NAMALWA (cell line): ENCODE measurements at regions not wholly inside any gene's neighbourhood (a gene's known extent, or its start where the extent isn't known, plus 50 kb on each side); places are given as distances from the start of the nearest gene placed in this dataset.
"Not testable (repeated sequence)": the region's sequence is repeated elsewhere in the genome, so short reads cannot be mapped to it uniquely, and the experiment has no call there.

Experiments used
- DNase-seq: peaks from one replicate; pipeline ENCODE4 v3.0.0-alpha.2; 2015; ENCODE audit warnings: low spot score

DNA sequence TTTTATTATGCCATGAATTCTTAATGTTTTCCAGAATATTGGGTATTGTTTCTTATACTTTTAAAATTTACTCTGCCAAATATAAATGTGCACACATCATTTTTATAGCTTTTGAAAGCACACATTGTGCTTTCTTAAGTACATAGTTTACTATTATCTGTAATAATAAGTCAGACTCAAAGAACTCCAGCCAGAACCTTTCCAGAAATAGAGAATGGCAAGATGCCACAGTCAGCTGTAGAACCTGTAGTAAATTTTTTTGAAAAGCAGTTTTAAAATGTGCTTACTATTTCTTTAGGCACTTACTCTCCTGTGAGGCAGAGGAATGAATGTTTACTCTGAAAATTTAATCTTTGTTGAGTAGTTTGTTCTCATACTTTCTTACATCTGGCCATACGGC lies 1287.1 kb downstream of the PCDH9 start:
- no peak for DNase-seq

DNA sequence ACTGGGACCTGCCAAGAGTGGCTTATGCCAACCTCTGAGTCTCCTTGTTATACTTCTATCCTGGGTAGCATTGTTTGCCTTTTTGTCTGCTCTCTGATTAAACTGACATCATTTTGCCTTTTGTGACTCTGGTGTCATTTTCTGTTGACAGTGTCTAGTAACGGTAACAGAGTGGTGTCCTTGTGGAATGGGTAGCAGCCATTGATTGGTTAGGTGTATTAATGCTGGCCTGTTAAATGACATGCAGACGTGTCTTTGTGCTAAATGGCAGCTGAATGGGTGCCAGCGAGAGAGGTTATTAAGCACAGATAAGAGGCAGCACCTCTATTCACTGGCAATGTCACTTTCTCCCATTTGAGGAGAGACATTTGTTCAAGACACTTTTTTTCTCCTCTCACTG lies 1289.4 kb downstream of the PCDH9 start:
- DNase-seq: no peak

DNA sequence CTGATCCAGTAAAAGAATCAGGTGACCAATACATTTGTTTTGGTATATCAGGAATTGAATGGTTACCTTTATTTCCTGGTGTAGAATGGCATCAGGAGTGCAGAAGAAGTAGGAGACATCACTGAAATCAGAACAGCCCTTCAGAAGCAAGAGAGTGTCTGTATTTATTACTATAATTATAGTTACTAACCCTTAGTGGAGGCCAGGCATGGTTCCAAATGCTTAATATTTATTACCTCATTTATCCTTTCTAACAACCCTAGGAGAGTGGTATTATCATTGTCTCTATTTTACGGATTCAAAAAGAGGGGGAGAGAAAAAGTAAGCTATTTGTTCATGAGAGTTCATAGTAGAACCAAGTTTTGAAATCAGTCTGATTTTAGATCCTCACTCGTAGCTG lies 1292.9 kb downstream of the PCDH9 start:
- no peak for DNase-seq

DNA sequence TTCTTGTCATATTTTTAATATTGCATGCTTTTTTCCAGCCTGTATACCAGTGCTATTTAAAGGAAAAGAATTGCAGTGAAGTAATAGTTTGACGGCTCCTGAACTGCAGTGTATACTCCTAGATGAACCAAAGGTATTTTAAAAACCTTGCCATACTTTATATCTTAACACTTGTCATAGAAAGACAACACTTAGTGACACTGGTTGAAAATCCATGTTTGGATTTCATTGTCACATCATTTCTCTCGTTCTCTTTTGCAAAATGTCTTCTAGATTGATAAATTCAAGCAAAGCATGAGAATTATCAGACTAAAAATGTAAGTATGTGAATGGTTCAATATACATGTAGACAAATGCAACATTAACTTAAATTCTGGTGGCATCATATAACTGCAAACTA lies 1293.9 kb downstream of the PCDH9 start:
- DNase-seq: no peak

DNA sequence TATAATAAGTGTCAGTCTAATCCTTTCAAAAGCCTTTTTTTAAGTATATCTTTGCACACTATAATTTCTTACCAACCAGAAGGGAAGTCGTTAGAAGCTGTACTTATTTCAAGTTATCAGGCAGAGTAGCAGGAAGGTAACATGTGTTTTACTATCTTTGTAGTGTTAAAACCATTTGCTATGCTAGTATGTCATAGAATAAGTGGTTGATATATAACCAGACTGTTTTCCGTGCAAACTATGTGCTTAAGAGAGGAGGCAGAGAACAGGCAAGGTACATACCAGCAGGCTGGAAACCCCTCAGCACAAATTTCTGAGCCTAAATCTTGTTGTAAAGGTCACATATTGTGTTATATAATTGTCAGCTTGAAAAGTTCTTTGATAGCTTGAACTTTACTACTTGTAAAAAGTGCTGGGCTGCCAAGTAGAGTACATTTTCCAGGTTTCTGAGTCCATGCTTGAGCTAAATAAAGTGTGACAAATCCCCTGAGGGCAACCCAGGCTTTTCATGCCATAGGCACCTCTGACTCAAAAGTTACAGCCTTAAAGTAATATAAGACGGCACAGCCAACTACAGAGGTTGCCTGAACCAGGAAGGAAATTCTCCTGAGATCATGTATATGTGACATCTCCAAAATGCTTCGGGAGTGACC lies 1297.4 kb downstream of the PCDH9 start:
- DNase-seq: no peak

DNA sequence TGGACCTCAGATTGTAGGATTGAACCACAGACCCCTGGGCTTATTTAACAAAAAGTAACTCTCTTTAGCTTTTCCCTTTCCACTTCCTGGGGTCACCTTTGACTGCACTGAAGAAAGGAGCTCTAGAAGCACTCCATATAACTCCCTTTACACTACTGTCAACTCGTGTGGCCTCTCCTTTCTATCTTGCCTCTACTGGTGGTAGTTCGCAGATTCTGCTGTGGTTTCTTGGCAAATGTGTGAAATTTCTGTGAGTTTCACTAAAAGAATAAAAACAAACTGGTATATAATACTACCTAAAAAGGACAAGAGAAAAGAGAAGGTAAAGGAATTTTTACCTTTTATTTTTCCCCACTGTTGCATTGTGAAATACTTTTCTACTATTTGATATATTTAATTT lies 1298.1 kb downstream of the PCDH9 start:
- no peak for DNase-seq

DNA sequence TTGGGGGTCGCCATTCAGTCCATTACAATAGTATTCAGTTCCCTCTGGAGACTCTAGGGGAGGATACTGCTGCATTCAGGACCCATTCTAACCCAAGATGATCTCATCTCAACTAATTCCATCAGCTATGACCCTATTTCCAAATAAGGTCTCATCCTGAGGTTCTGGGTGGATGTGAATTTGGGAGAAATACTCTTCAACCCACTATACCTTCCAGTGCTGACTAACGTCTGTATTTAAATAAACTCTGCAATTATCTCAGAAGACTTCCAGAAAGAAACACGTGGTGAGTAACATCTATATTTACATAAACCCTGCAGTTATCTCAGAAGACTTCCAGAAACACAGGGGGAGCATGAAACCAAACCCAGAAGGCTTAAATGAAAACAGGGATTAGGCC lies 1300.7 kb downstream of the PCDH9 start:
- DNase-seq: no peak

DNA sequence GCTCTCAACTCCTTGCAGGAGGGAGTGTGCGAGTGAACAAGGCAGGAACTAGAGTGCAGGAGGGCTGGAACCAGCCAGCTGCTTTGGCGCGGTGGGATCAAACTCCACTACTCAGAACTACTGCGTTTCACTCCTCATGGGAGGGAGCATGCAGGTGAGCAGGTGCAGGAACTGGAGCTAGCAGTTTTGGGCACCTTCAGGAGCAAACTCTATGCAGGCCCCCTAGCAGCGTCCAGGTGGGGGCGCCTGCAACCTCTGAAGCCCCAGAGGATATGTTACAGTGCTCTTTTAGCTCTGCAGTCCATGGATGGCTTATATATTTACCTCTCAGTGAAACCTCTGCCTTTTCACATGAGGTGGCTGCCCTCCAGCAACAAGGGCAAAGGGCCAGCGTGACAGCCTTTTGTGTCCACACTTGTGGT lies 1303.4 kb downstream of the PCDH9 start:
- peak; percentile 49 for DNase-seq

DNA sequence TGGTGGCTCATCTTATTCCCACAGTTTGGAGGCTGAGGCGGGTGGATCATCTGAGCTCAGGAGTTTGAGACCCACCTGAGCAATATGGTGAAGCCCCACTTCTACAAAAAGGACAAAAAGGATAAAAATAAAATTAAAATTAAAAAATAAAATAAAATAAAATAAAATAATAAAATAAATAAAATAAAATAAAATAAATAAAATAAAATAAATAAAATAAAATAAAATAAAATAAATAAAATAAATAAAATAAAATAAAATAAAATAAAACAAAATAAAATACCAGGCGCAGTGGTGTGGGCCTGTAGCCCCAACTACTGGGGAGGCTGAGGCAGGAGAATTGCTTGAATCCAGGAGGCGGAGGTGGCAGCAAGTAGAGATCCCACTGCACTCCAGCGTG lies 1307.3 kb downstream of the PCDH9 start:
- DNase-seq: not testable (repeated sequence)

DNA sequence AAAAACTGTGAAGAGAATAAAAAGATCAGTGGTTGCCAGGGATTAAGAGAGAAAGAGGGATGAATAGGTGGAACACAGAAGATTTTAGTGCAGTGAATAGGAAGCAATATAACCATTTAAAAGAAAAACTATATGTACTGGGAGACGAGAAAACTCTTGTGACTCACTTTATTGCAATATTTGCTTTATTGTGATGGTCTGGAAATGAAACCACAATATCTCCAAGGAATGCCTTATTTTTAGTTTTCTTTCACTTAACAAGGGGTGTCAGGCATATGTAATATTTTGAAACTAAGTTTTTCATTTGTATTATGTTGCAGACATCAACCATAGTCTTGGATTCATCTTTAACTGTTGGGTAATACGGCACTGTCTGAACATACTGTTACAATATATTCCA lies 1308.2 kb downstream of the PCDH9 start:
- DNase-seq: no peak

DNA sequence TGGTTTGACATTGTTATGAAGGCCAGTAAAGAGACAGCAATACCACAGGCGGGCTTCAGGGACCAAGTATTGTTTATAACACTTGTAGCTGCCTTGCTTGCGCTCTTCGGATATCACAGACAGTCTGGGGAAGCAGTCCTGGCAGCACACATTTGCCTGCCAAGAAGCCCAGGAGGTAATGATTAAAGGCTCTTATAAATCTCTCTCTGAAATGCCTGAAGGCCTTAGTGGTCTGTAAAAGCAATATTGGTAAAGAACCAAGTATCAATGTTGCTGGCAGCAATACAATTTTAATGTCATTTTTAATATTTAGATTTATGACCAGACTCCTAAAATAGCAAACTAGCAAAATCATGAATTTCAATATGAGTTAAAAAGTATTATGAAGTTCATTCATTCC lies 1312.4 kb downstream of the PCDH9 start:
- no peak for DNase-seq

DNA sequence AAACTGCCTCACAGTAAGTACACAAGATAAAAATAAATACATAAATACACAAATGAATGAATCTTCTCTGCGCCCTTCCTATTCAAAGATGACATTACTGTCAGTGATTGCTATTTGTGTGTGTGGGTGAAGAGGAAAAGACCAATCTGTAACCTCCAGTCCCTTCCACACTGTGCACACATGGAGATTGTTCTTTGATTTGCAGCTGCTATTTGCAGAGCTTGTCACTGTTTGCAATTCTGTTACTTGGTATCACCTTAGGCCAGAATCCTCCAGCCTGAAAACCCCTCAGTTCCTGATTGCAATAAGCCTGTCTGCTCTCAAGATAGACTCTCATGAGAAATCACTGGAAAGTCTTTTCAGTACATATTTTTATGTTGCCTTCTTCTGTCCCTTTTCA lies 1314.9 kb downstream of the PCDH9 start:
- DNase-seq: no peak

DNA sequence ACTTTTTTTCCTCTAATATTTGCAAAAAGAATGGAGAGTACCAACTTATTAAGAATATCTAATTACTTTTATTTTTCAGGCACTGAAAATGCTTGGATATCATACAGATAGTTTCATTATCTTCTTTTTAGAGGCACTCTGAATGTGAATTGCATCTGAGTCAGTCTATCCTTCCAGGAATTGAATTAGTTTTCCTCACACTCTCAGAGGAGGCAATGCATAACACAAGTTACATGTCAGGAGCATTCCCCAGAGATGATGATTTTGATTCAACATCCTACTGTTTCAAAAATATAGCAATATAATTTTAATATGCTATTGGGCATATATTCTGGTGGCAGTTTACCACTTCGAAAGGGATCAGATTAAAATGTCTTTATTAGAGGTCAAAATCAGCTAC lies 1315.4 kb downstream of the PCDH9 start:
- no peak for DNase-seq

DNA sequence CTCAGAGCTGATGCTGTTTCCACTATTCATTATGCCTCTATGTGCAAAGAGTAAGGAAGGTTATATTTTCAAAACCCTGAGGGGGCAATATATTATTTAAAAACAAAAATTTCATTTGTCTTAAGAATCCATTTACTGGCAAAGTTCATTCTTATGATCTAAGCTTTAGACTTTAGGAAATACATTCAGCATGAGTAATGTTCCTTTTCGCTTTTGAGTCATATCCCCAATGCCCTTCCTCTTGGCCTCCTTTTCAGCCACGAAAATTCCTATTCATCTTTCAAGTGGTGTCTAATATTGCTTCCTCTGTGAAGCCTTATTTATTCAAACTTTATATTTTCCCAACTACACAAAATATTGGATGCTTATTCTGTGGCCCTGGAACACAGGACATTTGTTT lies 1317.0 kb downstream of the PCDH9 start:
- no peak for DNase-seq

DNA sequence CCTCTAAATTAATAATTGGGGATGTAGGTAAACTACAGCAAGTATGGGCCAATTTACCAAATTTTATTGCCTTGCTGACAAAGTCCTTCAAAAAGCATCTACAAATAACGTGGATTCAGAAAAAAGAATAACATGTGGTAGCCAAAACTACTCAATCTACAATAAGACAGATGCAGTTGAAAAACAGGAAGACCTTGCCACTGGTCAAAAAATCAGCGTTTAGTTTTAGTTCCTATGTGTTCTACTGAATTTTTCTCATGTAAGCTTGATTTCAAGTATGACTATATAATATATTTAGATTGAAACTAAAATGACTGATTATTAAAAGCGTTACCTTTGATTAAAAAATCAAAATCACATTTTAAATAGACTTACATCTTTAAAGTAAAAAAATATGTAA lies 1317.6 kb downstream of the PCDH9 start:
- no peak for DNase-seq

DNA sequence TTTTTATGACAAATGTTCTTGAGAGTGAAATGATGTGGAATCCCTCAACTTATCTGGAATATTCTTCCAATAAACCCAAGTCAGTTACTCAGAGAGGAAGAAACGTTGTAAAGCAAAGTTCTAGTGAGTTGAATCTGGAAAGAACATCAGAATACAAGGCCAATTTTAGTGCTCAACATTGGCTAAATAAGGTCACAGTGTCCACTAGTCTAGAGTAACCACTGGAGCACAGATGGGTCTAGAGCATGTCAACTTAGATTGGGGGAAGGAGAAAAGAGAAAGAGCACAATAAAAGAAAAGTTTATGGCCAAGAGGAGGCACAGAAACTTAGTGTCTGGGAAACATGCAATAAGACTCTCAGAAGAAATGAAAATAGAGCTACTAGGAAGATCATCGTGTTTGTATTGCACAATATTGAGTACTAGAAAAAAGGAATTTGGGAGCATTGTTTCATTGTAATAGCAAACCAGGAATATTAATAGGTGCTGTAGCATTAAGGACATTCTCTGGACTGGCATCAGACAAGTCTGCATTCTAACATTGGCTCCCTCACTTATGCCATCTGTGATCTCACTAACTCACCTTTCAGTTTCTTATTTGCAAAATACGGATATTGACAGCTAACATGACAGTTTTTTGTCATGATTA lies 1318.5 kb downstream of the PCDH9 start:
- no peak for DNase-seq

DNA sequence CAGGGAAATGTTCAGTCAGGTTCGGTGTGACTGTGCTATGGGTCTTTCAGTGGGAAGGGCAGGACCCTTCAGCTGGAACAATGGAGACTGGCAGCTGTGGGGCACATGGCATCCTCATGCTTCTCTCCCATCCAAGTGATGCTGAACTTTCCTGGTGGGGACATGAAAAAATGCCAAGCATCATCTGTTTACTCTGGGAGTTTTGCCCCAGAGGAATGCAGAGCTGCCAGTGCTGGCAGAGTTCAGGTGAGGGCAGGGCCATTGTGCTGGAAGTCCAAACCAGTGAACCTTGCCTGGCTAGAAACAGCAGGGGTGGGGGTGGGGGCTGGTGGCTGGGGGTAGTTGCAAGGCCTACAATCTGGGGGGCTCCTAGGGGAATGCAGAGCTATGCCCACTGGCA lies 1320.6 kb downstream of the PCDH9 start:
- DNase-seq: no peak

DNA sequence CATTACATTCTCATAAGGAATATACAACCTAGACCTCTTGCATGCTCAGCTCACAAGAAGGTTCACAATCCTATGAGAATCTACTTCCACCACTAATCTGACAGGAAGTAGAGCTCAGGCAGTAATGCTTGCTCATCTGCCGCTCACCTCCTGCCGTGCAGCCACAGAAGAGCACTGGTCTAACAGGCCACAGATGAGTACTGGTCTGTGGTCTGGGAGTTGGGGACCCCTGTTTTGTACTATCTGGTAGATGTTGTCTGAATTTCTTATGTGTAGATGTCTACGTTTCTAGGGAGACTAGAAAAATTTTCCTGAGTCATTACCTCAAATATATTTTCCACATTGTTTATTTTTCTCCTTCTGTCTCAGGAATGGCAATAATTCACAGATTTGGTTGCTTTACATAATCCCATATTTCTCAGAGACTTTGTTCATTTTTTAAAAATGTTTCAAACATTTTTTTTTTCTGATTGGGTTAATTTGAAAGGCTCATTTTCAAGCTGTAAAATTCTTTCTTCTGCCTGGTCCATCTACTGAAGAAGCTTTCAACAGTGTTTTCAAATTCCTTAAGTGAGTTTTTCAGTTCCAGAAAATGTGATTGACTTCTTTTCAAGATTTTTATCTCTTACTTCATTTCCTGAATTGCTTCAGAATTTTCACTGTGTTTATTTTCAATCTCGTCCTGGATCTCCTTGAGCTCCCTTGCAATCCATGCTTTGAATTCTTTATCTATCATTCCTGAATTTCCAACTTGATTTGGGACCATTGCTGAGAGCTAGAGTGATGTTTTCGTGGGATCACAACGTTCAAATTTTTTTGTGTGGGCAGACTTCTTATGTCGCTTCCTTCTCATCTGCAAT lies 1322.2 kb downstream of the PCDH9 start:
- no peak for DNase-seq

DNA sequence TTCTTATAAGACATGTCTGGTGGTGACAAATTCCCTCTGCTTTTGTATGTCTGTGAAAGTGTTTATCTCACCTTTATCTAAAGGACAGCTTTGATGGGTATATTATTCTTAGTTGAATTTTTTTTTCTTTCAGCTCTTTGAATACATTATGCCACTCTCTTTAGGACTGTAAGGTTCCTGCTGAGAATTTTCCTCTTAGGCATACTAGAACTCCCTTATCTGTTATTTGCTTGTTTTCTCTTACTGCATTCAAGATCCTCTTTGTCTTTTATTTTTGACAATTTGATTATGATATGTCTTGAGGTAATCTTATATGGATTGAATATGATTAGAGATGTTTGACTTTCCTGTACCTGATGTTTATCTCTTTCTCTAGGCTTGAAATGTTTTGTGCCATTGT lies 1328.4 kb downstream of the PCDH9 start:
- DNase-seq: no peak

DNA sequence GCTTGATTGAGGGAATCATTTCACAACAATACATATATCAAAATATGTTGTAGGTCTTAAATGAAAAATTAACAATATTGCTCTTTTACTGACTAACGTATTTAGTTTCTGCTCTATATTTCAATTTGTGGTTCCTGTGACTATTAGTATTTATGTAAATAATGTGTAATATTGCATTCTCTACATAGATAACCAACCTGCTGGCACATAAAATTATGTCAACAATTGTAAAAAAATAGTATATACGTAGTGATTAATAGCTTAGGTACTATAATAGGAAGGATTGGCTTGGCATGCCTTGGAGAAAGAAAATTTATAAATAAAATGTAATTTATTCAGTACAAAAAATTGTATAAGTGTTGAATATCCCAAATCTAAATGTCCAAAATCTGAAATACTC lies 1336.1 kb downstream of the PCDH9 start:
- no peak for DNase-seq

DNA sequence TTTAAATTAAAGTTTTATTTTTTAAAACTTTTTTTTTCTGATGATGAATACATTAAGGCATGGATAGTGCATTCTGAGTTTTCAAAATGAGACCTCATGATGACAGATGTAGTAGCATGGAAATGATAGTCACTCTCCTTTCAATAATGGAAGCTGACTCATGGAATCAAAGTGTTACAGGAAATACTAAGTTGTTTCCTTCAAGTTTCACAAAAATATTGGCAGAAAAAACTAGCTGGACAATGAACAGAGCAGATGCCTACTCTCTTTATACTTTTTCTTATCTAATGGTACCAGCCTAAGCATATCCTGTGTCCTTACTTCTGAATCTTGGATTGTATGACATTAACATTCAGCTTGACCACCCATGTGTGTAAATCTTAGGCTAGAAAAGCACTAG lies 1337.3 kb downstream of the PCDH9 start:
- no peak for DNase-seq

DNA sequence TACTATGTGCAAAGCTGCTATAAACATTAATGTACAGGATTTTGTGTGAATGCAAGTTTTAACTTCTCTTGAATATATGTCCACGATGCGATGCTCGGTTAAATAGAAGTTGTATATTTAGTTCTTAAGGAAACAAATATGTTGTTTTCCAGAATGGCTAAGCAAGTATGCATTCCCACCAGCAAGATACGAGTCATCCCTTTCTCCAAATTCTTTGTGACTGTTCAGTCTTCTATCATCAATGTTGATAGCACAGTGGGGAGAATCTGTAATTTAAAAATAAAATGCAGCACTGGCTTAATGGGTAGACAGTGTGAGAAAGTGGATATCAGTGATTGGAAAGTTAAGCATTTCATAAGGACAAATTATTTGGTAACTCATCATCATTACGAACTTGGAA lies 1340.8 kb downstream of the PCDH9 start:
- DNase-seq: no peak

DNA sequence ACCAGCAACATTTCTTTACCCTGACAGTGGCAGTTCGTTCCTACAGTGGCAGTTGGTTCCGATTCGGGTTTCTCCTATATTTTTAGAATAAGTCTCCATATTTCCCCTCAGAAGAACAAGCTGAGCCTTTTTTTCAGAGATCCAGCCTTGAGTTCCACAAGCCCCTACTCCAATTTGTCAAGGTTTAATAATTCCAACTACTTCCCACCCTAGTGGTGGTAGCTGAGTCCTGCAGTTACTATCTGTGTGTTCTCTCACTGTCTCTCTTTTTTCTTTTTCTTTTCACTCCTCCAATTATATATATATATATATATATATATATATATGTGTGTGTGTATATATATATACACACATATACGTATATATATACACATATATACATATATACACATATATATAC lies 1347.3 kb downstream of the PCDH9 start:
- DNase-seq: peak; percentile 29
